ENCODE measurements at regions not wholly inside any gene's neighbourhood (a gene's known extent, or its start where the extent isn't known, plus 50 kb on each side); places are given as distances from the start of the nearest gene placed in this dataset.
A peak's percentile ranks its signal among the peaks of the same experiment; 100 is the strongest.

- Mint-ChIP-seq H3K4me1 (peaks cover 62% of the 10 kb centered on the region), H3K4me3 (peak overlapping the region; percentile 36), H3K9me3 (peaks cover 4% of the 10 kb centered on the region), H3K36me3 (ENCODE audit: low read depth) (no peaks in the 10 kb centered on the region), H3K27ac (no peak overlapping the region), H3K27me3 (ENCODE audit: low read depth, poor library complexity) (peaks cover 70% of the 10 kb centered on the region)
- TF ChIP-seq CTCF (IDR thresholded peaks at IDR 0.05) = no peak
- no peak for DNase-seq
These were observed 108.0 kb upstream of the ZBTB40 start for GRCh38 chr1:22343456-22344328.

- no peaks in the 10 kb centered on the region for H3K36me3 Mint-ChIP-seq (ENCODE audit: low read depth)
- H3K27ac Mint-ChIP-seq = no peak overlapping the region
- no peak overlapping the region for H3K4me3 Mint-ChIP-seq
- H3K27me3 Mint-ChIP-seq (ENCODE audit: low read depth, poor library complexity) = peaks cover 76% of the 10 kb centered on the region
- peaks cover 4% of the 10 kb centered on the region for H3K9me3 Mint-ChIP-seq
- TF ChIP-seq CTCF (IDR thresholded peaks at IDR 0.05) = no peak
- no peak for DNase-seq
- peaks cover 66% of the 10 kb centered on the region for H3K4me1 Mint-ChIP-seq
These were observed 107.4 kb upstream of the ZBTB40 start for GRCh38 chr1:22344329-22344630.

- no peak for TF ChIP-seq CTCF (IDR thresholded peaks at IDR 0.05)
- Mint-ChIP-seq H3K27ac (no peak overlapping the region), H3K36me3 (ENCODE audit: low read depth) (no peaks in the 10 kb centered on the region), H3K4me3 (no peak overlapping the region), H3K4me1 (peaks cover 67% of the 10 kb centered on the region), H3K27me3 (ENCODE audit: low read depth, poor library complexity) (peaks cover 83% of the 10 kb centered on the region), H3K9me3 (peaks cover 4% of the 10 kb centered on the region)
- DNase-seq = no peak
These were observed 106.6 kb upstream of the ZBTB40 start for GRCh38 chr1:22344851-22345560.

GRCh38 chr1:22347854-22348760 is 103.5 kb upstream of the ZBTB40 start:
- Mint-ChIP-seq H3K27ac (no peak overlapping the region), H3K4me3 (peak overlapping the region; percentile 4), H3K27me3 (ENCODE audit: low read depth, poor library complexity) (peaks cover 93% of the 10 kb centered on the region), H3K4me1 (peaks cover 68% of the 10 kb centered on the region), H3K9me3 (peaks cover 4% of the 10 kb centered on the region), H3K36me3 (ENCODE audit: low read depth) (no peaks in the 10 kb centered on the region)
- DNase-seq = no peak
- no peak for TF ChIP-seq CTCF (IDR thresholded peaks at IDR 0.05)

- H3K4me3 Mint-ChIP-seq = peak overlapping the region; percentile 43
- peaks cover 89% of the 10 kb centered on the region for H3K27me3 Mint-ChIP-seq (ENCODE audit: low read depth, poor library complexity)
- DNase-seq = no peak
- H3K4me1 Mint-ChIP-seq = peaks cover 54% of the 10 kb centered on the region
- no peak for TF ChIP-seq CTCF (IDR thresholded peaks at IDR 0.05)
- H3K9me3 Mint-ChIP-seq = peaks cover 7% of the 10 kb centered on the region
- no peaks in the 10 kb centered on the region for H3K36me3 Mint-ChIP-seq (ENCODE audit: low read depth)
- no peak overlapping the region for H3K27ac Mint-ChIP-seq
These were observed 102.1 kb upstream of the ZBTB40 start for GRCh38 chr1:22349362-22350043.

Measured in nephron progenitor cell (in vitro differentiated cells).